ENCODE measurements at regions not wholly inside any gene's neighbourhood (a gene's known extent, or its start where the extent isn't known, plus 50 kb on each side); places are given as distances from the start of the nearest gene placed in this dataset.

DNA sequence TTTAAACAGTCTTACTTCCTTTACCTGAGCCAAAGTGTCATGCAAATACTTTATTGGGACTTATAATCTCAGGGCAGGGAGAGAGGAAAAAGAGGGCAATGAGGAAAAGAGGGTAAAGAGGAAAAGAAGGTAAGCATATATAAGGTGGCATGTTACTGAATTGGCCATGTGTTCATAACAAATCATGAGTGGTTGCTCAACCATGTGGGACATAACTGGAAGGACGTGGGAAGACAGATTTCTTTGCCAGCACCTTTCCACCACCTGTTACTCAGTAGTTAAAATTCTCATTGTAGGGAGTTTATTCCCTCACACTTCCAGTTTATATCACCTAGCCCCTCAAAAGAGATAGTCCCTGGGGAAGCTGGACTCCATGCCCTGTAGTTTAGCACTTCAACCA lies 54.7 kb upstream of the TPRG1 start:
- ChIA-PET POLR2A (no interaction called here), CTCF (no interaction called here)
- Mint-ChIP-seq H3K27ac (no peak overlapping the region), H3K9me3 (peaks cover 40% of the 10 kb centered on the region), H3K27me3 (ENCODE audit: low read depth) (no peaks in the 10 kb centered on the region; the same call in 1 of the 2 replicates), H3K36me3 (peaks cover 17% of the 10 kb centered on the region), H3K4me3 (no peak overlapping the region), H3K4me1 (0 out of 2 replicates have a peak, but pooled peaks cover 1% of the 10 kb centered on the region)
- TF ChIP-seq ATF6 (CRISPR knock-in tag; IDR thresholded peaks at IDR 0.05) (no peak), ZNF121 (CRISPR knock-in tag; IDR thresholded peaks at IDR 0.05) (no peak), SP1 (CRISPR knock-in tag; conservative IDR thresholded peaks at IDR 0.05) (no peak)
- ATAC-seq (no peak), DNase-seq (ENCODE audit: low spot score) (no peak)

- Mint-ChIP-seq H3K9me3 (peaks cover 34% of the 10 kb centered on the region), H3K36me3 (peaks cover 17% of the 10 kb centered on the region), H3K27ac (no peak overlapping the region), H3K4me1 (0 out of 2 replicates have a peak, but pooled peaks cover 2% of the 10 kb centered on the region), H3K4me3 (no peak overlapping the region), H3K27me3 (ENCODE audit: low read depth) (no peaks in the 10 kb centered on the region; the same call in 1 of the 2 replicates)
- TF ChIP-seq, protein P1, sequence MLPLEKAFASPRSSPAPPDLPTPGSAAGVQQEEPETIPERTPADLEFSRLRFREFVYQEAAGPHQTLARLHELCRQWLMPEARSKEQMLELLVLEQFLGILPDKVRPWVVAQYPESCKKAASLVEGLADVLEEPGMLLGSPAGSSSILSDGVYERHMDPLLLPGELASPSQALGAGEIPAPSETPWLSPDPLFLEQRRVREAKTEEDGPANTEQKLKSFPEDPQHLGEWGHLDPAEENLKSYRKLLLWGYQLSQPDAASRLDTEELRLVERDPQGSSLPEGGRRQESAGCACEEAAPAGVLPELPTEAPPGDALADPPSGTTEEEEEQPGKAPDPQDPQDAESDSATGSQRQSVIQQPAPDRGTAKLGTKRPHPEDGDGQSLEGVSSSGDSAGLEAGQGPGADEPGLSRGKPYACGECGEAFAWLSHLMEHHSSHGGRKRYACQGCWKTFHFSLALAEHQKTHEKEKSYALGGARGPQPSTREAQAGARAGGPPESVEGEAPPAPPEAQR (CRISPR knock-in tag; IDR thresholded peaks at IDR 0.05): no peak
- TF ChIP-seq NFE2L1 (CRISPR knock-in tag; IDR thresholded peaks at IDR 0.05) (no peak), FOXJ3 (CRISPR knock-in tag; IDR thresholded peaks at IDR 0.05; ENCODE audit: borderline replicate concordance) (no peak), SP1 (CRISPR knock-in tag; conservative IDR thresholded peaks at IDR 0.05) (no peak), RELA (CRISPR knock-in tag; IDR thresholded peaks at IDR 0.05; ENCODE audit: borderline replicate concordance) (no peak), ZNF532 (CRISPR knock-in tag; IDR thresholded peaks at IDR 0.05; ENCODE audit: borderline replicate concordance) (no peak), ZNF416 (CRISPR knock-in tag; IDR thresholded peaks at IDR 0.05) (no peak), GABPB1 (CRISPR knock-in tag; IDR thresholded peaks at IDR 0.05) (no peak), NFYB (CRISPR knock-in tag; conservative IDR thresholded peaks at IDR 0.05; ENCODE audit: low read depth) (no peak), ZNF138 (CRISPR knock-in tag; conservative IDR thresholded peaks at IDR 0.05) (no peak)
- TF ChIP-seq, protein P2, sequence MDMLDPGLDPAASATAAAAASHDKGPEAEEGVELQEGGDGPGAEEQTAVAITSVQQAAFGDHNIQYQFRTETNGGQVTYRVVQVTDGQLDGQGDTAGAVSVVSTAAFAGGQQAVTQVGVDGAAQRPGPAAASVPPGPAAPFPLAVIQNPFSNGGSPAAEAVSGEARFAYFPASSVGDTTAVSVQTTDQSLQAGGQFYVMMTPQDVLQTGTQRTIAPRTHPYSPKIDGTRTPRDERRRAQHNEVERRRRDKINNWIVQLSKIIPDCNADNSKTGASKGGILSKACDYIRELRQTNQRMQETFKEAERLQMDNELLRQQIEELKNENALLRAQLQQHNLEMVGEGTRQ (CRISPR knock-in tag; IDR thresholded peaks at IDR 0.05): no peak
- TF ChIP-seq, protein P3, sequence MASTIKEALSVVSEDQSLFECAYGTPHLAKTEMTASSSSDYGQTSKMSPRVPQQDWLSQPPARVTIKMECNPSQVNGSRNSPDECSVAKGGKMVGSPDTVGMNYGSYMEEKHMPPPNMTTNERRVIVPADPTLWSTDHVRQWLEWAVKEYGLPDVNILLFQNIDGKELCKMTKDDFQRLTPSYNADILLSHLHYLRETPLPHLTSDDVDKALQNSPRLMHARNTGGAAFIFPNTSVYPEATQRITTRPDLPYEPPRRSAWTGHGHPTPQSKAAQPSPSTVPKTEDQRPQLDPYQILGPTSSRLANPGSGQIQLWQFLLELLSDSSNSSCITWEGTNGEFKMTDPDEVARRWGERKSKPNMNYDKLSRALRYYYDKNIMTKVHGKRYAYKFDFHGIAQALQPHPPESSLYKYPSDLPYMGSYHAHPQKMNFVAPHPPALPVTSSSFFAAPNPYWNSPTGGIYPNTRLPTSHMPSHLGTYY (CRISPR knock-in tag; IDR thresholded peaks at IDR 0.05): no peak
- TF ChIP-seq, protein P4, sequence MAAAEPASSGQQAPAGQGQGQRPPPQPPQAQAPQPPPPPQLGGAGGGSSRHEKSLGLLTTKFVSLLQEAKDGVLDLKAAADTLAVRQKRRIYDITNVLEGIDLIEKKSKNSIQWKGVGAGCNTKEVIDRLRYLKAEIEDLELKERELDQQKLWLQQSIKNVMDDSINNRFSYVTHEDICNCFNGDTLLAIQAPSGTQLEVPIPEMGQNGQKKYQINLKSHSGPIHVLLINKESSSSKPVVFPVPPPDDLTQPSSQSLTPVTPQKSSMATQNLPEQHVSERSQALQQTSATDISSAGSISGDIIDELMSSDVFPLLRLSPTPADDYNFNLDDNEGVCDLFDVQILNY (CRISPR knock-in tag; IDR thresholded peaks at IDR 0.05): no peak
- POLR2A ChIA-PET: no interaction called here
- DNase-seq (ENCODE audit: low spot score) (no peak), ATAC-seq (no peak)
- CTCF ChIA-PET: no interaction called here
Measured at GRCh38 chr3:189118896-189119295, 52.9 kb upstream of the TPRG1 start.

All from WTC11 (cell line).